Psoas muscle (tissue), 7 donors: ENCODE measurements at regions not wholly inside any gene's neighbourhood (a gene's known extent, or its start where the extent isn't known, plus 50 kb on each side); places are given as distances from the start of the nearest gene placed in this dataset.

Experiments used
- ATAC-seq, 4 donors: fragments of 200-7000 bp; cut with Tn5 transposase; one replicate each; pipeline ENCODE4 v1.9.1; 2020; ENCODE audit warnings: moderate library complexity in 3 of 4, mild to moderate bottlenecking in 2 of 4
- DNase-seq, 2 donors: peaks; one replicate each; pipeline ENCODE4 v3.0.0-alpha.2; 2020
- H3K27ac ChIP-seq: fragments of 200-600 bp; one replicate; pipeline ENCODE4 v1.8.0; 2022
- H3K27me3 ChIP-seq, 3 donors: fragments of 200-600 bp in 1 of 3; one replicate each; pipeline versions ENCODE4 v1.6.1 to v1.8.0; 2013 to 2022; ENCODE audit warnings: low read length in 2 of 3, mild to moderate bottlenecking in 2 of 3, moderate library complexity in 1 of 3; ENCODE audit not compliant: insufficient read depth in 3 of 3
- H3K36me3 ChIP-seq, 2 donors: fragments of 200-600 bp in 1 of 2; one replicate each; pipeline versions ENCODE4 v1.6.1 to v1.8.0; 2013 to 2022; ENCODE audit warnings: low read depth in 1 of 2, mild to moderate bottlenecking in 1 of 2, moderate library complexity in 1 of 2; ENCODE audit not compliant: insufficient read depth in 1 of 2
- H3K4me1 ChIP-seq: fragments of 200-600 bp; one replicate; pipeline ENCODE4 v1.8.0; 2022
- H3K4me3 ChIP-seq: fragments of 200-600 bp; one replicate; pipeline ENCODE4 v1.8.0; 2022; ENCODE audit warnings: mild to moderate bottlenecking
- H3K9me3 ChIP-seq: fragments of 200-600 bp; one replicate; pipeline ENCODE4 v1.8.0; 2022
- WGBS, 3 donors: extraction: QIAGEN DNeasy Blood & Tissue Kit; methylation state at CpG; one replicate each; pipeline versions ENCODE4 v1.1.6 to v1.1.7; 2013; 5-methylcytosine and 5-hydroxymethylcytosine counted together
- intact Hi-C, 2 donors: fragments of 100-400 bp; cut with DNase I; formaldehyde crosslinking; loops; one replicate each; pipeline versions ENCODE4 v1.11.0 to v1.14.2; 2022
- TF ChIP-seq, protein P1 (sequence below): fragments of 200-600 bp; IDR thresholded peaks from one replicate; pipeline ENCODE4 v1.8.0; 2022; ENCODE audit warnings: antibody characterized with exemption
- donor health status: healthy with polysubstance abuse.
- donor health status: DM: no; HTN: no; CAD: no; lungs with moderate emphysema.
- donor health status: Bipolar disorder and iron deficiency.
- donor health status: healthy.
- donor health status: DM: yes; HTN: yes; CAD: no.
- donor health status: DM: no; HTN: no; CAD: no.
- donor health status: DM: yes; HTN: yes; CAD: no.

DNA sequence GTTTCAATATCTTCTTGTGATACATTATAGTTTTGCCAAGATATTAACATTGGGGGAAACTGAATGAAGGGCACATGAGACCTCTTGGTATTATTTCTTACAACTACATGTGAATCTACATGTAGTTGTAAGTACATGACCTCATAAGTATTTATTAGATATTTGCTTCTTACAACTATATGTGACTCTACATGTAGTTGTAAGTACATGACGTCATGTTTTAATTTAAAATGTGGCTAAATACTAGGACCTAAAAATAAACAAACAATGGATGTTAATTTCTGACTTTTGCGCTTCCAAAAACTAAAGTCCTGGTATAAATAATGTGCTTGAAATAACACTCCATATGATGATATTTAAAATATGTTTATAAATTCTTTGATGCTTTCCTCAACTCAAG, 190.2 kb downstream of the CBLL2 start:
- Histone ChIP-seq H3K4me3 (no peak overlapping the region), H3K4me1 (no peaks in the 10 kb centered on the region), H3K27ac (no peak overlapping the region), H3K27me3 (no peaks in the 10 kb centered on the region), H3K9me3 (no peaks in the 10 kb centered on the region), H3K36me3 (no peaks in the 10 kb centered on the region)
- WGBS, 3 donors: 79 to 100% (median 90%) methylated on average over 2 of the region's 2 CpGs
- TF ChIP-seq, protein P1, sequence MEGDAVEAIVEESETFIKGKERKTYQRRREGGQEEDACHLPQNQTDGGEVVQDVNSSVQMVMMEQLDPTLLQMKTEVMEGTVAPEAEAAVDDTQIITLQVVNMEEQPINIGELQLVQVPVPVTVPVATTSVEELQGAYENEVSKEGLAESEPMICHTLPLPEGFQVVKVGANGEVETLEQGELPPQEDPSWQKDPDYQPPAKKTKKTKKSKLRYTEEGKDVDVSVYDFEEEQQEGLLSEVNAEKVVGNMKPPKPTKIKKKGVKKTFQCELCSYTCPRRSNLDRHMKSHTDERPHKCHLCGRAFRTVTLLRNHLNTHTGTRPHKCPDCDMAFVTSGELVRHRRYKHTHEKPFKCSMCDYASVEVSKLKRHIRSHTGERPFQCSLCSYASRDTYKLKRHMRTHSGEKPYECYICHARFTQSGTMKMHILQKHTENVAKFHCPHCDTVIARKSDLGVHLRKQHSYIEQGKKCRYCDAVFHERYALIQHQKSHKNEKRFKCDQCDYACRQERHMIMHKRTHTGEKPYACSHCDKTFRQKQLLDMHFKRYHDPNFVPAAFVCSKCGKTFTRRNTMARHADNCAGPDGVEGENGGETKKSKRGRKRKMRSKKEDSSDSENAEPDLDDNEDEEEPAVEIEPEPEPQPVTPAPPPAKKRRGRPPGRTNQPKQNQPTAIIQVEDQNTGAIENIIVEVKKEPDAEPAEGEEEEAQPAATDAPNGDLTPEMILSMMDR: no peak
- ATAC-seq (no peak), DNase-seq (no peak)
- intact Hi-C loops: no loop called here

GRCh38 chrX:22467571-22467970, 194.9 kb downstream of the CBLL2 start:
- ATAC-seq (no peak), DNase-seq (no peak)
- WGBS, 3 donors: 54 to 81% (median 69%) methylated on average over 2 of the region's 2 CpGs
- Histone ChIP-seq H3K36me3 (no peaks in the 10 kb centered on the region), H3K27ac (no peak overlapping the region), H3K4me3 (no peak overlapping the region), H3K4me1 (no peaks in the 10 kb centered on the region), H3K27me3 (peaks cover 0 to 3% (median 0%) of the 10 kb centered on the region in 3 donors), H3K9me3 (no peaks in the 10 kb centered on the region)
- TF ChIP-seq, protein P1: no peak
- intact Hi-C loops: no loop called here

DNA sequence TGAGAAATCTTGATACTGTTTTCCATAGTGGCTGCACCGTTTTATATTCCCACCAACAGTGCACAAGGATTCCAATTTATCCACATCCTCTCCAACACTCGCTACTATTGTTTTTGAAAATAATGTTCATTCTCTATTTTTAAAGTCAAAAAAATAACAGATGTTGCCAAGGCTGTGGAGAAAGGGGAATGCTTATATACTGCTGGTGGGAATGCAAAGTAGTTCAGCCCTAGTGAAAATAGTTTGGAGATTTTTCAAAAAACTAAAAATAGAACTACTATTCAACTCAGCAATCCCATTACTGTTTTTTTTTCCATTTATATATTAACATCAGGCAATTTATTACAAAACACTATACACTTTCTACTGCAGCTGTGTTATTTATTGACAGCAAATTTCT, 208.7 kb downstream of the CBLL2 start:
- H3K27me3 ChIP-seq: no peaks in the 10 kb centered on the region
- H3K9me3 ChIP-seq: peaks cover 21% of the 10 kb centered on the region
- DNase-seq (no peak), ATAC-seq (no peak)
- TF ChIP-seq, protein P1: no peak
- intact Hi-C loops: no loop called here
- H3K36me3 ChIP-seq: no peaks in the 10 kb centered on the region
- H3K27ac ChIP-seq: no peak overlapping the region
- no peak overlapping the region for H3K4me3 ChIP-seq
- 23 to 42% (median 26%) methylated on average over 2 of the region's 2 CpGs for WGBS, 3 donors
- no peaks in the 10 kb centered on the region for H3K4me1 ChIP-seq

- no peak for ATAC-seq
- Histone ChIP-seq H3K36me3 (no peaks in the 10 kb centered on the region), H3K4me1 (no peaks in the 10 kb centered on the region), H3K9me3 (peaks cover 3% of the 10 kb centered on the region), H3K27ac (no peak overlapping the region), H3K27me3 (no peaks in the 10 kb centered on the region), H3K4me3 (no peak overlapping the region)
- WGBS, 3 donors: 79 to 86% (median 86%) methylated on average over 6 of the region's 6 CpGs
- no peak for DNase-seq
- TF ChIP-seq, protein P1: no peak
- intact Hi-C loops: no loop called here
Measured at GRCh38 chrX:22486296-22486695, 213.6 kb downstream of the CBLL2 start.

GRCh38 chrX:22516893-22517292, 244.2 kb downstream of the CBLL2 start:
- intact Hi-C loops: no loop called here
- no peak overlapping the region for H3K27ac ChIP-seq
- TF ChIP-seq, protein P1: no peak
- H3K36me3 ChIP-seq: no peaks in the 10 kb centered on the region
- no peaks in the 10 kb centered on the region for H3K27me3 ChIP-seq
- no peaks in the 10 kb centered on the region for H3K9me3 ChIP-seq
- ATAC-seq (no peak), DNase-seq (no peak)
- no peaks in the 10 kb centered on the region for H3K4me1 ChIP-seq
- no peak overlapping the region for H3K4me3 ChIP-seq
- WGBS, 3 donors: 28 to 48% (median 35%) methylated on average over 5 of the region's 5 CpGs
